ENCODE measurements at regions not wholly inside any gene's neighbourhood (a gene's known extent, or its start where the extent isn't known, plus 50 kb on each side); places are given as distances from the start of the nearest gene placed in this dataset.
"Not testable (repeated sequence)": the region's sequence is repeated elsewhere in the genome, so short reads cannot be mapped to it uniquely, and the experiment has no call there.

DNA sequence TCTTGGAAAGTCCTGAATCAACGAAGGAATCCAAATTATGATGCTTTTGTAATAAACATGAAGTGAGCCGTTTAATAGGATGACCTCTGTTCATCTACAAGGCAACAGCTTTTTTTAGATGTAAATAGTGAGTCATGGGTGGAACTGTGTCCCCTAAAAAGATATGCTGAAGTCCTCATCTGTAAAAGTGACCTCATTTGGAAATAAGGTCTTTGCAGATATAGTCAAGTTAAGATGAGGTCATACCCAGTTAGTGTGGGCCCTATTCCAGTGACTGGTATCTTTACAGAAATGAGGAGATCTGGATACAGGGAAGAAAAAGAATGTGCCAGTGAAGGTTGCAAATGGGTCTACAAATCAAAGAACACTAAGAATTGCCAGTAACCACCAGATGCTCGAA lies 1287.3 kb upstream of the ADGRL4 start:
- no peak overlapping the region for H3K27ac ChIP-seq (ENCODE audit: low read depth, low read length)
- no peaks in the 10 kb centered on the region for H3K27me3 ChIP-seq (ENCODE audit: control insufficient read depth in 1 of 2, insufficient read depth in 2 of 2, low read length in 2 of 2)
- H3K9ac ChIP-seq (ENCODE audit: low read depth in 1 of 2, low read length in 2 of 2) = no peak overlapping the region
- no peak overlapping the region for H3K4me3 ChIP-seq (ENCODE audit: low read depth in 1 of 2, low read length in 2 of 2)
- no peaks in the 10 kb centered on the region for H3K9me3 ChIP-seq (ENCODE audit: control insufficient read depth in 1 of 2, low read length in 2 of 2)
- no peaks in the 10 kb centered on the region for H3K4me1 ChIP-seq (ENCODE audit: control insufficient read depth in 1 of 2, insufficient read depth in 2 of 2, low read length in 2 of 2)
- H3K36me3 ChIP-seq (ENCODE audit: control insufficient read depth in 1 of 2, insufficient read depth in 2 of 2, low read length in 2 of 2) = no peaks in the 10 kb centered on the region

DNA sequence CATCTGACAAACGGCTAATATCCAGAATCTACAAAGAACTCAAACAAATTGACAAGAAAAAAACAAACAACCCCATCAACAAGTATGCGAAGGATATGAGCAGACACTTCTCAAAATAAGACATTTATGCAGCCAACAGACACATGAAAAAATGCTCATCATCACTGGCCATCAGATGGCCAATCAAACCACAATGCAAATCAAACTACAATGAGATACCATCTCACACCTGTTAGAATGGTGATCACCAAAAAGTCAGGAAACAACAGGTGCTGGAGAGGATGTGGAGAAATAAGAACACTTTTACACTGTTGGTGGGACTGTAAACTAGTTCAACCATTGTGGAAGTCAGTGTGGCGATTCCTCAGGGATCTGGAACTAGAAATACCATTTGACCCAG lies 1282.2 kb upstream of the ADGRL4 start:
- not testable (repeated sequence) for H3K9ac ChIP-seq (ENCODE audit: low read depth in 1 of 2, low read length in 2 of 2); H3K4me3 ChIP-seq (ENCODE audit: low read depth in 1 of 2, low read length in 2 of 2); H3K9me3 ChIP-seq (ENCODE audit: control insufficient read depth in 1 of 2, low read length in 2 of 2); H3K27me3 ChIP-seq (ENCODE audit: control insufficient read depth in 1 of 2, insufficient read depth in 2 of 2, low read length in 2 of 2); H3K36me3 ChIP-seq (ENCODE audit: control insufficient read depth in 1 of 2, insufficient read depth in 2 of 2, low read length in 2 of 2); H3K27ac ChIP-seq (ENCODE audit: low read depth, low read length); H3K4me1 ChIP-seq (ENCODE audit: control insufficient read depth in 1 of 2, insufficient read depth in 2 of 2, low read length in 2 of 2)

DNA sequence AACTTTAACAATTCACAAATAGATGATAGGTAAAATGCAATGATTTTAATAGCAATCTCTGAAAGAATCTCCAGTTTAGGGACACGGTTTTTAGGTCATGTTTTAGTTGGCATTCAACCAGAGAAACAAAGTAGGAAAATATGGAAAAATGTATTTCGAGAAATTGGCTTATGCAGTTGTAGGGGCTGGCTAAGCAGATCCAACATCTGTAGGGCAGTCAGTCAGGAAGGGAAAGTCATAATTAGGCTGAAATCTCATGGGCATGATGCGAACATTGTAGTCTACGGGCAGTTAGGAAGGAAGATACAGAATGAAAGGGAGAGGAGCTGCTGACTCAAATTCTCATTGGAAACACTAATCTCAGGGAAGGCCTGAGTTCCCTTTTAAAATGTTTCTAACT lies 1276.0 kb upstream of the ADGRL4 start:
- H3K4me3 ChIP-seq (ENCODE audit: low read depth in 1 of 2, low read length in 2 of 2) = no peak overlapping the region
- no peaks in the 10 kb centered on the region for H3K4me1 ChIP-seq (ENCODE audit: control insufficient read depth in 1 of 2, insufficient read depth in 2 of 2, low read length in 2 of 2)

DNA sequence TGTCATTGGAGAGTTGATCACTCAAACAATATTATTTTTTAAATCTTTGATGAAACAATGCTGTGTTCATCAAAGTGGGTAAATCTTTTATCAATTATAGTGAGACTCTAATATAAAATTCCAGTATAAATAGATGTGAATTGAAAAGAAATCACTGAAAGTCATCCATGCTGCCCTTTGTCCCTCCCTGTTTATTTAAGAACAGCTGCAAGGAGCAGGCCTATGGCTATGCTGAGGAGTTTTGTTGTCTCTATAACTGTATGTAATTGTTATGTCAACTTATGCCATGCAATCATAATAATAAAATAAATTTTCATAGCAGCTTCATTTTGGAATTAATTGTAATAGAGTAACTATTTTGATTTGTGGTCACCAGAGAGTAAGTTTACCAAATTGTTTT lies 1272.4 kb upstream of the ADGRL4 start:
- Histone ChIP-seq H3K9ac (ENCODE audit: low read depth in 1 of 2, low read length in 2 of 2) (no peak overlapping the region), H3K36me3 (ENCODE audit: control insufficient read depth in 1 of 2, insufficient read depth in 2 of 2, low read length in 2 of 2) (no peaks in the 10 kb centered on the region), H3K27ac (ENCODE audit: low read depth, low read length) (no peak overlapping the region), H3K4me1 (ENCODE audit: control insufficient read depth in 1 of 2, insufficient read depth in 2 of 2, low read length in 2 of 2) (no peaks in the 10 kb centered on the region), H3K9me3 (ENCODE audit: control insufficient read depth in 1 of 2, low read length in 2 of 2) (no peaks in the 10 kb centered on the region), H3K4me3 (ENCODE audit: low read depth in 1 of 2, low read length in 2 of 2) (no peak overlapping the region), H3K27me3 (ENCODE audit: control insufficient read depth in 1 of 2, insufficient read depth in 2 of 2, low read length in 2 of 2) (no peaks in the 10 kb centered on the region)

More for the DNA sequence above, 1276.0 kb upstream of the ADGRL4 start:
- Histone ChIP-seq H3K27me3 (ENCODE audit: control insufficient read depth in 1 of 2, insufficient read depth in 2 of 2, low read length in 2 of 2) (no peaks in the 10 kb centered on the region), H3K9me3 (ENCODE audit: control insufficient read depth in 1 of 2, low read length in 2 of 2) (no peaks in the 10 kb centered on the region), H3K36me3 (ENCODE audit: control insufficient read depth in 1 of 2, insufficient read depth in 2 of 2, low read length in 2 of 2) (no peaks in the 10 kb centered on the region), H3K9ac (ENCODE audit: low read depth in 1 of 2, low read length in 2 of 2) (no peak overlapping the region), H3K27ac (ENCODE audit: low read depth, low read length) (no peak overlapping the region)

DNA sequence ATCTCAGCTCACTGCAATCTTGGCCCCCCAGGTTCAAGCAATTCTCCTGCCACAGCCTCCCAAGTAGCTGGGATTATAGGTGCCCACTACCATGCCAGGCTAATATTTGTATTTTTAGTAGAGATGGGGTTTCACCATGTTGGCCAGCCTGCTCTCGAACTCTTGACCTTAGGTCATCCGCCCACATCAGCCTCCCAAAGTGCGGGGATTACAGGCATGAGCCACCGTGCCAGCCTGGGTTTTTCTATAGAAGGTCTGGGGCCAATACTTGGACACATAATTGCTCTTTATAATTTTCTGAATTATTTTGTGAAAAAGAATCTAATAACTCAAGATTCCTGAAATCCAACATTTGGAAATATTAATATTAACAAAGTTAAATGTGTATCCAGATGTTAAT lies 1267.7 kb upstream of the ADGRL4 start:
- H3K27ac ChIP-seq (ENCODE audit: low read depth, low read length) = no peak overlapping the region
- H3K27me3 ChIP-seq (ENCODE audit: control insufficient read depth in 1 of 2, insufficient read depth in 2 of 2, low read length in 2 of 2) = no peaks in the 10 kb centered on the region
- H3K4me1 ChIP-seq (ENCODE audit: control insufficient read depth in 1 of 2, insufficient read depth in 2 of 2, low read length in 2 of 2) = no peaks in the 10 kb centered on the region

DNA sequence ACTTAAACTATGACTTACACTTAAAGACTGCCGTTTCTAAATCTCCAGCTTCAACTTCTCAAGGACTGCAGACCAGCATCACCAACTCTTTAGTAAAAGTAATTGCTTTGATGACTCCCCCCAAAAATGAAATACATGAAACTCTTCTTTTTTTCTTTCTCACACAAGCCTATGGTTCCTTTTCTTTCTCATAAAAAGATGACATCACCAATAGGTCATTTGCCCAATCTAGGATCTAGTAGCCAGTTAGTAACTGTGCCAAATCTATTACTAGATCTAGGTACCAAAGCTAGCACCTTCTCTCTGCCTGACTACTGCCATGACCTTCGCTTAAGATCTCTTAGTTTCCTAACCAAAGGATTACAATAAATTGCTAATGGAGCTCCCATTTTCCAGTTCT lies 1266.0 kb upstream of the ADGRL4 start:
- H3K4me1 ChIP-seq (ENCODE audit: control insufficient read depth in 1 of 2, insufficient read depth in 2 of 2, low read length in 2 of 2) = no peaks in the 10 kb centered on the region

More for the DNA sequence above, 1267.7 kb upstream of the ADGRL4 start:
- no peak overlapping the region for H3K4me3 ChIP-seq (ENCODE audit: low read depth in 1 of 2, low read length in 2 of 2)
- no peak overlapping the region for H3K9ac ChIP-seq (ENCODE audit: low read depth in 1 of 2, low read length in 2 of 2)
- no peaks in the 10 kb centered on the region for H3K9me3 ChIP-seq (ENCODE audit: control insufficient read depth in 1 of 2, low read length in 2 of 2)
- H3K36me3 ChIP-seq (ENCODE audit: control insufficient read depth in 1 of 2, insufficient read depth in 2 of 2, low read length in 2 of 2) = no peaks in the 10 kb centered on the region

DNA sequence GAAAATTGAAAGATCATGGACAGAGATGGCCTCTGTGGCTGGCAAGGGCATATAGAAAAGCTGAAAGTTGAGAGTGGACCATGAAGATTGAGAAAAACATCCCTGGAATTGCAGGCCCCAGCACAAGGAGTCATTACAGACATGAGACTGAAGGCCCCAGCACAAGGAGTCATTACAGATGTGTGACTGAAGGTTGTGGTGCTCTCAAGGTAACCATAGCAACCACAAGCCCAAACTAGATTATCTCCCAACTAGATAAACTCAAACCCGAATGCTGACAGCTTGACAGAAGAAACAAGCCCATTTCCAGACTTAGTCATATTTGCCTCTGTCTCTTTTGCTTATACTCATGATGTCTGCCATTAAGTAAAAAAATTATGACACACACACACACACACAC lies 1252.1 kb upstream of the ADGRL4 start:
- H3K27ac ChIP-seq (ENCODE audit: low read depth, low read length) = no peak overlapping the region
- no peaks in the 10 kb centered on the region for H3K36me3 ChIP-seq (ENCODE audit: control insufficient read depth in 1 of 2, insufficient read depth in 2 of 2, low read length in 2 of 2)
- no peaks in the 10 kb centered on the region for H3K27me3 ChIP-seq (ENCODE audit: control insufficient read depth in 1 of 2, insufficient read depth in 2 of 2, low read length in 2 of 2)
- no peak overlapping the region for H3K4me3 ChIP-seq (ENCODE audit: low read depth in 1 of 2, low read length in 2 of 2)
- H3K4me1 ChIP-seq (ENCODE audit: control insufficient read depth in 1 of 2, insufficient read depth in 2 of 2, low read length in 2 of 2) = no peaks in the 10 kb centered on the region
- H3K9ac ChIP-seq (ENCODE audit: low read depth in 1 of 2, low read length in 2 of 2) = no peak overlapping the region
- peaks cover 6 to 21% of the 10 kb centered on the region in 2 donors for H3K9me3 ChIP-seq (ENCODE audit: control insufficient read depth in 1 of 2, low read length in 2 of 2)

More for the DNA sequence above, 1266.0 kb upstream of the ADGRL4 start:
- no peak overlapping the region for H3K27ac ChIP-seq (ENCODE audit: low read depth, low read length)
- H3K4me3 ChIP-seq (ENCODE audit: low read depth in 1 of 2, low read length in 2 of 2) = no peak overlapping the region
- H3K9ac ChIP-seq (ENCODE audit: low read depth in 1 of 2, low read length in 2 of 2) = no peak overlapping the region
- no peaks in the 10 kb centered on the region for H3K27me3 ChIP-seq (ENCODE audit: control insufficient read depth in 1 of 2, insufficient read depth in 2 of 2, low read length in 2 of 2)
- no peaks in the 10 kb centered on the region for H3K36me3 ChIP-seq (ENCODE audit: control insufficient read depth in 1 of 2, insufficient read depth in 2 of 2, low read length in 2 of 2)
- H3K9me3 ChIP-seq (ENCODE audit: control insufficient read depth in 1 of 2, low read length in 2 of 2) = no peaks in the 10 kb centered on the region

DNA sequence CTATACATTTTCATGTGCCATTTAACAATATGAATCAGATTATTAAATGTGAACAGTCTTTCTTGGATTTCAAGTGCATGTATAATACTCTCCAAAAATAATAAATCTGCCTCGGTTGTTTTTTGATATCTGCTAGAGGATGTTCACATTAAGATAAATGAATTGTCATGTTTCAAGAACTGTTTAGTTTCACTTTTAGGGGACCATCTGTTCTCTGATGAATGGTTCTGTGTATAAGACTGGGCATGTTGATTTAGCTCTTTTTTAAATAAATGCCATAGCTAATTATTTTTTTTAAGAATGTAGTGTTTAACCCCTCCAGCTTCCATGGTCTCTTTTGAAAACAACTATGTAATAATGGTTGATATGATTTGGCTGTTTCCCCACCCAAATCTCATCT lies 1245.1 kb upstream of the ADGRL4 start:
- Histone ChIP-seq H3K27me3 (ENCODE audit: control insufficient read depth in 1 of 2, insufficient read depth in 2 of 2, low read length in 2 of 2) (no peaks in the 10 kb centered on the region), H3K4me1 (ENCODE audit: control insufficient read depth in 1 of 2, insufficient read depth in 2 of 2, low read length in 2 of 2) (no peaks in the 10 kb centered on the region), H3K9me3 (ENCODE audit: control insufficient read depth in 1 of 2, low read length in 2 of 2) (peaks cover 3 to 8% of the 10 kb centered on the region in 2 donors), H3K9ac (ENCODE audit: low read depth in 1 of 2, low read length in 2 of 2) (no peak overlapping the region), H3K36me3 (ENCODE audit: control insufficient read depth in 1 of 2, insufficient read depth in 2 of 2, low read length in 2 of 2) (no peaks in the 10 kb centered on the region), H3K27ac (ENCODE audit: low read depth, low read length) (no peak overlapping the region), H3K4me3 (ENCODE audit: low read depth in 1 of 2, low read length in 2 of 2) (no peak overlapping the region)

DNA sequence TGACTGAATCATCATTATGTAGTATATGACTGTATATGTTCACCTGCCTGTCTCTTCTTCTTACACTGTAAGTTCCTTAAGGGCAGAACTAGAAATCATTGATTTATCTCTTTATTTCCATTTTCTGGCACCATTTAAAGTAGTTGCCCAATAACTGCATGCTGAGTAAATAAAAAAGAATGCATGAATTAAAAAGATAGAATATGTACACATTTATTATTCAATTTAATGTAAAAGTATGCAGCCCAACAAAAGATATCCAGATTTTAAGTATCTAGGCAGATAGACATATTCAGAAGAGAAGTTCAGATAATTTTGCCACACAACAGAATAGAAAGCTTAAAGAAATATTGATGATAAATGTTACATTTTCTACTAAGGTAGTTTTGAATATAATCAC lies 1244.6 kb upstream of the ADGRL4 start:
- Histone ChIP-seq H3K36me3 (ENCODE audit: control insufficient read depth in 1 of 2, insufficient read depth in 2 of 2, low read length in 2 of 2) (no peaks in the 10 kb centered on the region), H3K9me3 (ENCODE audit: control insufficient read depth in 1 of 2, low read length in 2 of 2) (peaks cover 3 to 8% of the 10 kb centered on the region in 2 donors), H3K27me3 (ENCODE audit: control insufficient read depth in 1 of 2, insufficient read depth in 2 of 2, low read length in 2 of 2) (no peaks in the 10 kb centered on the region), H3K9ac (ENCODE audit: low read depth in 1 of 2, low read length in 2 of 2) (no peak overlapping the region), H3K27ac (ENCODE audit: low read depth, low read length) (no peak overlapping the region), H3K4me3 (ENCODE audit: low read depth in 1 of 2, low read length in 2 of 2) (no peak overlapping the region), H3K4me1 (ENCODE audit: control insufficient read depth in 1 of 2, insufficient read depth in 2 of 2, low read length in 2 of 2) (no peaks in the 10 kb centered on the region)

DNA sequence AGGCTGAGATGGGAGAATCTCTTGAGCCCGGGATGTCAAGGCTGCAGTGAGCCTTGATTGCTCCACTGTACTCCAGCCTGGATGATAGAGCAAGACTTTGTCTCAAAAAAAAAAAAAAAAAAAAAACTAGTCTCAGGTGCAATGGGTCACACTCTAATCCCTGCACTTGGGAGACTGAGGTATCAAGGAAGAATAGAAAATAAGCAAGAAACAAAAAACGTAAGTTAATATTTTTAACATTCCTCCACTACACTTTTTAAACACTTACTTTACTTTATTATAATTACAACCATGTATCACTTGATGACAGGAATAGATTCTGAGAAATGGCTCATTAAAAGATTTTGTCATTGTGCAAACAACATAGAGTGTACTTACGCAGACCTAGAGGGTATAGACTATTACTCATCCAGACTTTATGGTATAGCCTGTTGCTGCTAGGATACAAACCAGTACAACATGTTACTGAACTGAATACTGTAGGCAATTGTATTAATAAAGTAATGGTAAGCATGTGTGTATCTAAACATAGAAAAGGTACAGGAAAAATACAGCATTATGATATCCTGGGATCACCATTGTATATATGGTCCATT lies 1244.1 kb upstream of the ADGRL4 start:
- Histone ChIP-seq H3K27ac (ENCODE audit: low read depth, low read length) (no peak overlapping the region), H3K27me3 (ENCODE audit: control insufficient read depth in 1 of 2, insufficient read depth in 2 of 2, low read length in 2 of 2) (no peaks in the 10 kb centered on the region), H3K9ac (ENCODE audit: low read depth in 1 of 2, low read length in 2 of 2) (no peak overlapping the region), H3K9me3 (ENCODE audit: control insufficient read depth in 1 of 2, low read length in 2 of 2) (peaks cover 3 to 8% of the 10 kb centered on the region in 2 donors), H3K36me3 (ENCODE audit: control insufficient read depth in 1 of 2, insufficient read depth in 2 of 2, low read length in 2 of 2) (no peaks in the 10 kb centered on the region), H3K4me1 (ENCODE audit: control insufficient read depth in 1 of 2, insufficient read depth in 2 of 2, low read length in 2 of 2) (no peaks in the 10 kb centered on the region), H3K4me3 (ENCODE audit: low read depth in 1 of 2, low read length in 2 of 2) (no peak overlapping the region)

DNA sequence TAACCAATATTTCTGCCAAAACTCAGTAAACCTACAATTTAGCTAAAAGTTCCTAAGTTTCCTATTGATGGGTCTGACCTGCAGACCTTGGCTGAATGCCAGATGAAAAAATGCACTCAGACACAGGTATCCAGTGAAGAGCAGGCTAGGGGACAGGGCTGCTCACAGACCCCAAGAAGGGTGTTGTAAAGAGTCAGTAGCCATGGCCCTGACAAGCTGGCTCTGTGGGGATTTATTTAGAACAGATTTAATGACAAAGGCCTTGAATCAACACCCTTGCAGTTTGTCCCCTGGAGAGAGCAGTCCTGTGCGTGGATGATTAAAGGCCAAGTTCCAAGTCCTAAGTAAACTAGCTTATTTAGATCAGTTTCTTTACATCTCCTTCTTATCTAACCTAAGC lies 1243.2 kb upstream of the ADGRL4 start:
- H3K9me3 ChIP-seq (ENCODE audit: control insufficient read depth in 1 of 2, low read length in 2 of 2) = peaks cover 3 to 8% of the 10 kb centered on the region in 2 donors
- H3K27me3 ChIP-seq (ENCODE audit: control insufficient read depth in 1 of 2, insufficient read depth in 2 of 2, low read length in 2 of 2) = no peaks in the 10 kb centered on the region
- H3K9ac ChIP-seq (ENCODE audit: low read depth in 1 of 2, low read length in 2 of 2) = no peak overlapping the region
- H3K4me1 ChIP-seq (ENCODE audit: control insufficient read depth in 1 of 2, insufficient read depth in 2 of 2, low read length in 2 of 2) = no peaks in the 10 kb centered on the region
- no peak overlapping the region for H3K4me3 ChIP-seq (ENCODE audit: low read depth in 1 of 2, low read length in 2 of 2)
- no peak overlapping the region for H3K27ac ChIP-seq (ENCODE audit: low read depth, low read length)
- H3K36me3 ChIP-seq (ENCODE audit: control insufficient read depth in 1 of 2, insufficient read depth in 2 of 2, low read length in 2 of 2) = no peaks in the 10 kb centered on the region
